ENCODE measurements at regions not wholly inside any gene's neighbourhood (a gene's known extent, or its start where the extent isn't known, plus 50 kb on each side); places are given as distances from the start of the nearest gene placed in this dataset.

GRCh38 chr13:89721216-89721615 lies 1626.3 kb upstream of the MIR17HG start (continued):
- no peak for TF ChIP-seq REST (IDR thresholded peaks at IDR 0.05; ENCODE audit: unreplicated experiment)
- TF ChIP-seq CTCF (conservative IDR thresholded peaks at IDR 0.05; ENCODE audit: low read depth in 2 of 2): no peak
- TF ChIP-seq POLR2AphosphoS5 (IDR thresholded peaks at IDR 0.05; ENCODE audit: low read depth): no peak
- TF ChIP-seq ZNF331 (CRISPR knock-in tag; IDR thresholded peaks at IDR 0.05; ENCODE audit: low read depth): no peak
- no peak for TF ChIP-seq STAT1 (IDR thresholded peaks at IDR 0.05; ENCODE audit: unreplicated experiment)

GRCh38 chr13:89726690-89727435 lies 1620.6 kb upstream of the MIR17HG start:
- H3K4me3 Mint-ChIP-seq: no peak overlapping the region
- H3K27me3 Mint-ChIP-seq (ENCODE audit: insufficient read depth, low read depth, poor library complexity): no peaks in the 10 kb centered on the region
- DNase-seq (ENCODE audit: low spot score): no peak
- TF ChIP-seq CREB1 (CRISPR knock-in tag; IDR thresholded peaks at IDR 0.05; ENCODE audit: low read depth) (no peak), EZH2phosphoT487 (IDR thresholded peaks at IDR 0.05; ENCODE audit: unreplicated experiment) (no peak), NANOG (IDR thresholded peaks at IDR 0.05; ENCODE audit: borderline replicate concordance) (no peak), CTCF (conservative IDR thresholded peaks at IDR 0.05; ENCODE audit: low read depth in 2 of 2) (no peak), EZH2 (IDR thresholded peaks at IDR 0.05; ENCODE audit: low read depth, unreplicated experiment) (no peak), ZNF331 (CRISPR knock-in tag; IDR thresholded peaks at IDR 0.05; ENCODE audit: low read depth) (no peak), JUNB (IDR thresholded peaks at IDR 0.05; ENCODE audit: unreplicated experiment) (no peak), STAT1 (IDR thresholded peaks at IDR 0.05; ENCODE audit: unreplicated experiment) (no peak)

More at GRCh38 chr13:89726690-89727435, 1620.6 kb upstream of the MIR17HG start:
- no peak for ATAC-seq
- no peaks in the 10 kb centered on the region for H3K4me1 ChIP-seq (ENCODE audit: insufficient read depth)
- no peaks in the 10 kb centered on the region for H3K79me2 ChIP-seq (replicated peaks; ENCODE audit: insufficient read depth)
- no peak overlapping the region for H3K4me2 ChIP-seq
- H3K9me2 ChIP-seq (ENCODE audit: insufficient read depth): no peaks in the 10 kb centered on the region
- H3K27ac Mint-ChIP-seq: no peak overlapping the region
- H3K4me1 Mint-ChIP-seq: no peaks in the 10 kb centered on the region
- no peaks in the 10 kb centered on the region for H4K20me1 ChIP-seq (replicated peaks; ENCODE audit: insufficient read depth)
- H3K36me3 ChIP-seq (ENCODE audit: insufficient read depth): no peaks in the 10 kb centered on the region
- H3K9me3 Mint-ChIP-seq: no peaks in the 10 kb centered on the region
- H3K27me3 ChIP-seq (ENCODE audit: insufficient read depth): no peaks in the 10 kb centered on the region
- no peak overlapping the region for H3K27ac ChIP-seq (ENCODE audit: low read depth)
- no peak overlapping the region for H2AFZ ChIP-seq
- H3F3A ChIP-seq (replicated peaks; ENCODE audit: low read depth): no peaks in the 10 kb centered on the region
- H3K36me3 Mint-ChIP-seq (ENCODE audit: low read depth): no peaks in the 10 kb centered on the region
- no peak overlapping the region for H3K4me3 ChIP-seq

Measured in GM23338 (cell line).